GM19239 (cell line): ENCODE measurements at regions not wholly inside any gene's neighbourhood (a gene's known extent, or its start where the extent isn't known, plus 50 kb on each side); places are given as distances from the start of the nearest gene placed in this dataset.

Source experiments
- DNase-seq: peaks from one replicate; pipeline ENCODE4 v3.0.0; 2011; ENCODE audit warnings: low spot score; ENCODE audit not compliant: insufficient read length
- FAIRE-seq: peaks from 2 replicates; lab custom pipeline; 2011; peaks lifted over from hg19 to GRCh38; lab: Jason Lieb, UNC

- DNase-seq, result no peak
Measured at GRCh38 chr1:177849130-177849529, 120.7 kb downstream of the SEC16B start.

DNA sequence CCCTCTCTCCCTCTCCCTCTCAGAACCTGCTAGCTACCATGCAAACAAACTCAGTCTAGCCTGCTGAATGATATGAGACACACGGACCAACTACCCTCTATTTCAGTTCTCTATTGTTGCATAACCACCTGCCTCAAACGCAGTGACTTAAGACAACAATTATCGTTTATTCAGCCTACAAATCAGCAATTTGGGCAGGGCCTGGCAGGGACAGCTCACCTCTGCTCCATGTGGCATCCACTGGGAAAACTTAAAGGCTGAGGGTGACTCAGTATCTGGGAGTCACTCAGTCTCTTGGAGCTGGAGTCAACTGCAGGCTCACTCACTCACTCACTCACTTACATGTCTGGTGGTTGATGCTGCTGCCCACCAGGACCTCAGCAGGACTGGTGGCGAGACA is 121.3 kb downstream of the SEC16B start:
- FAIRE-seq, result no peak
- DNase-seq, result no peak

More at GRCh38 chr1:177849130-177849529, 120.7 kb downstream of the SEC16B start:
- FAIRE-seq, result no peak

DNA sequence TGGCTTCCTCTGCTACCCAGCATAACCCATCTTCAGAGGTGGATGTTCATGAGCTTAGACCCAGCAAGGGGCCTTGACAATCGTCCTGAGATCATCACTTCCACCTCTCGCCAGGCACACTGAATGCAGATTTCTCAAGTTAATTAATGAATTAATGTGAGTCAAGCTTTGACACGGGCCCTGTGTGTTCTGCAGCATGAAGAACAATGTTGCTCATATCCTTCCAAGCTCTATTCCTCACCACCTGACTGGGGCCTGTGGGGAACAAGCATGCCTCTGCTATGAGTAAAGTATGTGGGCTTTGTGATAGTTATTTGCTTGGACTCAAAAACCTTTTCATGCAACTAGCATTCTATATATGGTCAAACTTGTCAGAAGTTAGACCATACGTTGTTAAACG is 122.0 kb downstream of the SEC16B start:
- FAIRE-seq, result no peak
- DNase-seq, result no peak

DNA sequence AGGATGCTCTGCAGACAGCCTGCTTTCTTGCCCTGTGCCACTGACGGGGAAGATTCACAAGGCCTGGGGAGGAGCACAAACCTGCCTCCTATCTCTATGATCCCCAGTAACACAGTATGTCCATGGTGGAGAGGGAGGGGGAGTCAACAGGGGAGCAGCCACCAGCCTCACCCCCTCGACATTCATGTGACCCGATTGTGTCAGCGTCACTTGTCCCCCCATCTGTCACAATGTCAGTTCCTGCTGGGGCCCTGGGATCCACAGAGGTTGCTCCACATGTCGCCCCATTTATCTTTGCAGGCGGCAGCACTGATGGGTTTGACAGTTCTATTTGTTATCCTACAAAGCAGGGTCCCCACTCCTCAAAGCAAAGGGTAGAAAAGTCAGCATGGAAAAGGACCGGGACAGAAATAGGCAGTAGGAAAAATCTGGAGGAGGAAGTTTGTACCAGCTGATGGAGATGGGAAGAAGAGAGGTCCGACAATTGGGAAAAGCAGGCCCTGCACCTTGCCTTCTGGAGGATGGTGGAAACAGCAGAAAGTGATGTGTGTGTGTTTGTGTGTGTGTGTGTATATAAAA is 130.9 kb downstream of the SEC16B start:
- DNase-seq (no peak), FAIRE-seq (no peak)

DNA sequence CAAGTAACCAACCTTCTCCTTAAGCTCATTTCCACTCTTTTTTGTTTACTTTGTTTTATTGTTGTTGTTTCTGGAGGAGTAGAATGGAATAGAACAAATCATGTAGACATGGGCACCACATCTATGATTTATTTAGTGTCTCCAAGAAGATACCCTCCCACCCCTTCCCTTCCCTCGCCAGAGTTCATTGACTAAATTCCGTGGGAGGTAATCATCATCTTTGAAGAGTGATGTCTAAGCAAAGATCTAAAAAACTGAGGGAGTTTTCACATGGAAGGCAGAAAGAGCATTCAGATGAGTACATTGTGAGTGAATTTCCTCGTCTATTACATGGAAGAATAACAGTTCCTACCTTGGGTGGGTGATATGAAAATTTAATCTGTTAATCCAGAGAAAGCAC is 136.2 kb downstream of the SEC16B start:
- FAIRE-seq (no peak), DNase-seq (no peak)

GRCh38 chr1:177830531-177831135 is 139.2 kb downstream of the SEC16B start:
- no peak for FAIRE-seq
- DNase-seq, result no peak

GRCh38 chr1:177825276-177825901 is 144.5 kb downstream of the SEC16B start:
- FAIRE-seq, result peak; percentile 14

DNA sequence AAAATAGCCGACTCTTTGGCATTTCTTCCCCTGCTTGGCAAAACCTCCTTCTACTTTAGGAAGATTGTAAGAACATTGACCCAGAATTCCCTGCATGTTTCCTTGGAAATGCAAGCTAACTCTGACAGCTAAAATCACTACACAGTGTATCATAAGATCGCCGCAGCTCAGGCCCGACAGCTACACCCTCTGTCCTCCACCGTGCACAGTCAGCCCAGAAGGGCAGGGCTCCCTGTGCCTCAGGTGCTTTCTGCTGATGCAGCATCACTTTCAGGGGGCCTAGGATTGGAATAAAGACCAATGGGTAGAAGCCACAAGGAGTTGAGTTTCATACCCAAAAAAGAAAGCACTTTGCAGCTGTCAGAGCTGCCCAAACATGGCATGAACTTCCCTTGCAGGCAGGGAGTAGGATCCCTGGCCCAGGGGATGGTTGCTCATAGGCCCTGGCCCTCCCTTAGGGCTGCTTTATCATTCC is 145.3 kb downstream of the SEC16B start:
- no peak for DNase-seq
- FAIRE-seq, result no peak

More at GRCh38 chr1:177825276-177825901, 144.5 kb downstream of the SEC16B start:
- DNase-seq, result no peak

- FAIRE-seq, result no peak
- no peak for DNase-seq
Measured at GRCh38 chr1:177820213-177820612, 149.6 kb downstream of the SEC16B start.

DNA sequence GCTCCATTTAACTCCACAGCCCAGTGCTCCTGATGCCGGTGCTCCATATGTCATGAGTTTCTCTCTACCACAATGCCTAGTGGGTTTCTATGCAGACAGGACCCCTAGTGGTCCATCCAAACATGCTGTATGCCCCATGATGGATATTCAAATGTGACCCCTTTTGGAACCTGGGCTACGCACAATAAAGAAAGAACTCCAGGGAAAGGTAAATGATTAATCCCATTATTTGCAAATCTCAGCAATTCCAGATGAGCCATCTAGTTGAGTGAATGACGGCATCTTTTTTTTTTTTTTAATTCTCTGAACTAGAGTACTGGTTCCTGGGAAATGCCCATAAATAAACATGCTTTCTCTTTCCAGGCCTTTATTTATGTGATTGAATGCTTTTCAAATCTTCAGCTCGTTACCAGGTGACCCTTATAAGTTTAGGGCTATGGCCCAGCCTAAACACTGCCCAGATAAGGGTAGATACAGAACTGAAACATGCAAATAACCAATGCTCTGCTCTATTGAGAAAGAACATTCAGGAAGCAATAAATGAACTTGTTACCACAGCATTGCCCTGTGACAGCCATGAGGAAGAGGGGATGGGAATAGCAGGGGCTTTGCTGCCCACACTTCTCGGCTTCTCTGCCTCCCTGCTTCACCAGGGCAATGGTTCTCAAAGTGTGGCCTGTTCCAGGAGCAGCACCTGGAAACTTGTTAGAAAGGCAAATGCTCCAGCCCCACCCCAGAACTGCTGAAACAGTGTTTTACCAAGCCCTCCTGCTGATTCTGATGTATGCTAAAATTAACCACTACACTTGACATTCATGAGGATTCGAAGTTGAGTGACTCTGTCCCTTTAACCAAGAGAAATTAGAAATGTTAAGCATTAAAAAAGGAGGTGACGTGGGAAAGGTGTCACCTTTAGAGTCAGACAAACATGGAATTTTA is 151.7 kb downstream of the SEC16B start:
- FAIRE-seq, result no peak
- DNase-seq, result peak; percentile 9

DNA sequence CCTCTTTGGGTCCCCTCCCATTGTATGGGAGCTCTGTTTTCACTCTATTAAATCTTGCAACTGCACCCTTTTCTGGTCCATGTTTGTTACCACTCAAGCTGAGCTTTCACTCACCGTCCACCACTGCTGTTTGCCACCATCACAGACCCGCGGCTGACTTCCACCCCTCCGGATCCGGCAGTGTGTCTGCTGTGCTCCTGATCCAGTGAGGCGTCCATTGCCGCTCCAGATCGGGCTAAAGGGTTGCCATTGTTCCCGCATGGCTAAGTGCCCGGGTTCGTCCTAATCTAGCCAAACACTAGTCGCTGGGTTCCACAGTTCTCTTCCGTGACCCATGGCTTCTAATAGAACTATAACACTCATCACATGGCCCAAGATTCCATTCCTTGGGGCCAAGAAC is 157.2 kb downstream of the SEC16B start:
- FAIRE-seq, result no peak
- no peak for DNase-seq

DNA sequence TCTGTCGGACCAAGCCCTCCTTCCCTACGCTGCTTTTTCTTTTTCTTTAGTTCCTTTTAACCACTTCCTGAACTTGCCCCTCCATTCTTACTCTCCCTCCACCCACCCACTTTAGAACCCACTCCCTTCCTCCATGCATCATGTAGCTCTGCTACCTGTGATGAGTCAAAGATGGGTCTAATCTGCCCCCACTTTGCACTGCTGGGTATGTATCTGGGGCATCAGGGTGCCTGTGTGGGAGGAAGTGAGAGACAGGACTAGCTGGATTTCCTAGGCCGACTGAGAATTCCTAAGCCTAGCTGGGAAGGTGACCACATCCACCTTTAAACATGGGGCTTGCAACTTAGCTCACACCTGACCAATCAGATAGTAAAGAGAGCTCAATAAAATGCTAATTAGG is 157.7 kb downstream of the SEC16B start:
- DNase-seq, result no peak
- FAIRE-seq, result no peak

DNA sequence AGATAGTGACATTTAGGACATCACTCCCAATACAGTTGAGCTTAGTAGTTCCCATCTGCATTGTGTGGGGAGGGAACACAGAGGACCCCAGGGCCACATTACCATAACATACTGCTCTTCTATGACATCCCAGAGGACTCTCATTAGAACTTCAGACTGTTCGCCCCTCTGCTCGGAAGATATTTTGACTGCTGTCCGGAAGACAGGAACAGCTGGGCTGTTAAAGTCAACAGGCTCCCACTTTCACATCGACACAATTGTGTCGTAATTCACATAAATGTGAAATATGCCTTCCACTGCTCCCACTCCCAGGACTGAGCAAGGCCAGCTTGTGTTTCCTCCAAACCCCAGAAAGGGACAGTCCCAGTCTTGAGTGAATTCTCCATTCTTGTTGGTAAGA is 158.4 kb downstream of the SEC16B start:
- FAIRE-seq (no peak), DNase-seq (no peak)

GRCh38 chr1:177809819-177810218 is 160.0 kb downstream of the SEC16B start:
- peak; percentile 48 for FAIRE-seq

GRCh38 chr1:177802304-177802703 is 167.6 kb downstream of the SEC16B start:
- no peak for DNase-seq
- FAIRE-seq, result no peak

More at GRCh38 chr1:177809819-177810218, 160.0 kb downstream of the SEC16B start:
- DNase-seq, result no peak

- DNase-seq (no peak), FAIRE-seq (no peak)
Measured at GRCh38 chr1:177801790-177802189, 168.1 kb downstream of the SEC16B start.

GRCh38 chr1:177800400-177801088 is 169.3 kb downstream of the SEC16B start:
- no peak for FAIRE-seq

GRCh38 chr1:177799746-177800145 is 170.1 kb downstream of the SEC16B start:
- DNase-seq (no peak), FAIRE-seq (no peak)

More at GRCh38 chr1:177800400-177801088, 169.3 kb downstream of the SEC16B start:
- no peak for DNase-seq

DNA sequence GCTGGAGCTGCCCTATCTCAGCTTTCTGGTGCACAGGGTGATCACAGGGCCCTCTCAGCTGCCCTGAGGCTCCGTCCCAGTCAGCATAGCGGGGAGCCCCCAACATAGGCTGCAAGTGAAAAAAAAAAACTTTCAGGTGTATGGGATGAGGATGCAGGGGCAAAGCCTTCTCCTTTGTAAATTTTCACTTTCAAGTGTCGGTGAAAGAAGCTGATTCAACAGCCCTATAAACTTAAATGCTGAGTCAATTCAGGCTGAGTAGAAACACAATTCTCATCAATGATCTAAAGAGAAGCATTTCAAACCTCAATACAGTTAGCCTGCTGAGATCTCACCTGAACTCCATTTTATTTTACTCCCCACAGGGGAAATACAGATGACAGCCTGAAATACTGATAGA is 171.2 kb downstream of the SEC16B start:
- FAIRE-seq (no peak), DNase-seq (no peak)

GRCh38 chr1:177796561-177796960 is 173.3 kb downstream of the SEC16B start:
- FAIRE-seq (no peak), DNase-seq (no peak)
